ENCODE measurements at regions not wholly inside any gene's neighbourhood (a gene's known extent, or its start where the extent isn't known, plus 50 kb on each side); places are given as distances from the start of the nearest gene placed in this dataset.
"Not testable (repeated sequence)": the region's sequence is repeated elsewhere in the genome, so short reads cannot be mapped to it uniquely, and the experiment has no call there.

DNA sequence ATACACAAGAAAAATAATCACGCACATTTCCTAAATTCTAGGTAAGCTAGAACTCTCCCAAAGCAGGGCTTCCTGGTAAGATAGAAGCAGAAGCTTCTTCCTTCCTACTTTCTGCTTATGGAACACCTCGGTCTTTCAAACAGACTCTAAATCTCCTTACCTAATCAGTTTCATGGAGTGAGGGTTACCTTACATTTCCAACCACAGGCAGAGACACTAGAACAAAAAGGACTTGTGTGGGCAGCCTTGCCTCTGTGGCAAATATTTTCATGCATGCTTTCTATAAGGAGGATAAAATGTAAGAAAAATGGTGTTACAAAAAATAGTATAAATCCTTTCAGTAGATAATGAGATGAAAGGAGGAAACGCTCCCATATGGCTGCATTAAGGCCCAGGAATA lies 386.3 kb upstream of the SMIM30 start:
- H3F3A ChIP-seq (ENCODE audit: insufficient read depth, low read length) = no peaks in the 10 kb centered on the region
- H3K27ac ChIP-seq (ENCODE audit: low read length) = no peak overlapping the region
- no peaks in the 10 kb centered on the region for H3K4me1 ChIP-seq (ENCODE audit: low read length)
- H3K9me2 ChIP-seq (replicated peaks; ENCODE audit: insufficient read depth, low read length) = no peaks in the 10 kb centered on the region
- no peak overlapping the region for H2AFZ ChIP-seq (ENCODE audit: low read length)
- H3K4me3 ChIP-seq (ENCODE audit: low read length) = no peak overlapping the region
- H3K9ac ChIP-seq (ENCODE audit: low read length) = no peak overlapping the region
- no peaks in the 10 kb centered on the region for H3K79me2 ChIP-seq (ENCODE audit: low read length)
- H3K9me3 ChIP-seq (replicated peaks; ENCODE audit: insufficient read depth, low read length) = no peaks in the 10 kb centered on the region
- no peak for DNase-seq
- TF ChIP-seq EZH2phosphoT487 (IDR thresholded peaks at IDR 0.05; ENCODE audit: low read length) (no peak), EZH2 (optimal IDR thresholded peaks at IDR 0.05; ENCODE audit: low read depth, low read length) (no peak)
- TF ChIP-seq, protein P1, sequence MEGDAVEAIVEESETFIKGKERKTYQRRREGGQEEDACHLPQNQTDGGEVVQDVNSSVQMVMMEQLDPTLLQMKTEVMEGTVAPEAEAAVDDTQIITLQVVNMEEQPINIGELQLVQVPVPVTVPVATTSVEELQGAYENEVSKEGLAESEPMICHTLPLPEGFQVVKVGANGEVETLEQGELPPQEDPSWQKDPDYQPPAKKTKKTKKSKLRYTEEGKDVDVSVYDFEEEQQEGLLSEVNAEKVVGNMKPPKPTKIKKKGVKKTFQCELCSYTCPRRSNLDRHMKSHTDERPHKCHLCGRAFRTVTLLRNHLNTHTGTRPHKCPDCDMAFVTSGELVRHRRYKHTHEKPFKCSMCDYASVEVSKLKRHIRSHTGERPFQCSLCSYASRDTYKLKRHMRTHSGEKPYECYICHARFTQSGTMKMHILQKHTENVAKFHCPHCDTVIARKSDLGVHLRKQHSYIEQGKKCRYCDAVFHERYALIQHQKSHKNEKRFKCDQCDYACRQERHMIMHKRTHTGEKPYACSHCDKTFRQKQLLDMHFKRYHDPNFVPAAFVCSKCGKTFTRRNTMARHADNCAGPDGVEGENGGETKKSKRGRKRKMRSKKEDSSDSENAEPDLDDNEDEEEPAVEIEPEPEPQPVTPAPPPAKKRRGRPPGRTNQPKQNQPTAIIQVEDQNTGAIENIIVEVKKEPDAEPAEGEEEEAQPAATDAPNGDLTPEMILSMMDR (IDR thresholded peaks at IDR 0.05; ENCODE audit: low read length) = no peak
- H3K27me3 ChIP-seq (replicated peaks; ENCODE audit: insufficient read depth, low read length) = no peaks in the 10 kb centered on the region
- no peaks in the 10 kb centered on the region for H3K36me3 ChIP-seq (replicated peaks; ENCODE audit: insufficient read depth, low read length)
- no peaks in the 10 kb centered on the region for H4K20me1 ChIP-seq (ENCODE audit: insufficient read depth, low read length)
- H3K4me2 ChIP-seq (ENCODE audit: low read depth, low read length) = no peak overlapping the region

GRCh38 chr7:113504142-113504541 lies 385.8 kb upstream of the SMIM30 start:
- Histone ChIP-seq H4K20me1 (ENCODE audit: insufficient read depth, low read length) (no peaks in the 10 kb centered on the region), H3K27ac (ENCODE audit: low read length) (no peak overlapping the region), H3K4me2 (ENCODE audit: low read depth, low read length) (no peak overlapping the region), H2AFZ (ENCODE audit: low read length) (no peak overlapping the region), H3K4me1 (ENCODE audit: low read length) (no peaks in the 10 kb centered on the region), H3K9me3 (replicated peaks; ENCODE audit: insufficient read depth, low read length) (no peaks in the 10 kb centered on the region), H3K36me3 (replicated peaks; ENCODE audit: insufficient read depth, low read length) (no peaks in the 10 kb centered on the region), H3K9ac (ENCODE audit: low read length) (no peak overlapping the region), H3K9me2 (replicated peaks; ENCODE audit: insufficient read depth, low read length) (no peaks in the 10 kb centered on the region), H3K4me3 (ENCODE audit: low read length) (no peak overlapping the region), H3F3A (ENCODE audit: insufficient read depth, low read length) (no peaks in the 10 kb centered on the region), H3K79me2 (ENCODE audit: low read length) (no peaks in the 10 kb centered on the region), H3K27me3 (replicated peaks; ENCODE audit: insufficient read depth, low read length) (no peaks in the 10 kb centered on the region)
- TF ChIP-seq EZH2 (optimal IDR thresholded peaks at IDR 0.05; ENCODE audit: low read depth, low read length) (no peak), EZH2phosphoT487 (IDR thresholded peaks at IDR 0.05; ENCODE audit: low read length) (no peak)
- TF ChIP-seq, protein P1 (IDR thresholded peaks at IDR 0.05; ENCODE audit: low read length) = no peak
- no peak for DNase-seq

DNA sequence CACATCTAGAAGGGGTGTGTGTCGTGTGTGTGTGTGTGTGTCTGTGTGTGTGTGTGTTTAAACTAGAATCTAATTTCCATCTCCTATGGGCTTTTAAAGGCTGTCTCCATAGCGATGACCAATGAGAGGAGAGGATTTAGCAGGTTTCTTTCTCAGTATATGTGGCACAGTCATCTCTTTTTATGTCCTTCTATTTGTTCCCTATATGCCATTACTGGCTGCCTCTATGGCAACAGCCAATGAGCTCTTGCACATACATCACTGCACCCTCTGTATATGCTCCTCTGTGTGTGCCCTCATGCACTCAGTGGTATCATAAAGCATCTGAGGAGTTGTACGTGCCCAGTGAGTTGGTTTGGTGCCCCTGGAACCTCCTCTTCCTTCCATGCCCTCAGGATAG lies 378.2 kb upstream of the SMIM30 start:
- not testable (repeated sequence) for H3K79me2 ChIP-seq (ENCODE audit: low read length); H2AFZ ChIP-seq (ENCODE audit: low read length); DNase-seq; H3K4me2 ChIP-seq (ENCODE audit: low read depth, low read length); H3K9me3 ChIP-seq (replicated peaks; ENCODE audit: insufficient read depth, low read length); H3K27ac ChIP-seq (ENCODE audit: low read length); H3K27me3 ChIP-seq (replicated peaks; ENCODE audit: insufficient read depth, low read length); H3K9me2 ChIP-seq (replicated peaks; ENCODE audit: insufficient read depth, low read length); H4K20me1 ChIP-seq (ENCODE audit: insufficient read depth, low read length); H3K36me3 ChIP-seq (replicated peaks; ENCODE audit: insufficient read depth, low read length); H3K4me1 ChIP-seq (ENCODE audit: low read length); H3K4me3 ChIP-seq (ENCODE audit: low read length); H3K9ac ChIP-seq (ENCODE audit: low read length); H3F3A ChIP-seq (ENCODE audit: insufficient read depth, low read length)

- not testable (repeated sequence) for H3K4me3 ChIP-seq (ENCODE audit: low read length); H4K20me1 ChIP-seq (ENCODE audit: insufficient read depth, low read length); H3K4me1 ChIP-seq (ENCODE audit: low read length); H3K36me3 ChIP-seq (replicated peaks; ENCODE audit: insufficient read depth, low read length); H3K9me2 ChIP-seq (replicated peaks; ENCODE audit: insufficient read depth, low read length); H3K4me2 ChIP-seq (ENCODE audit: low read depth, low read length); H3K9ac ChIP-seq (ENCODE audit: low read length); H3K27ac ChIP-seq (ENCODE audit: low read length); H3K9me3 ChIP-seq (replicated peaks; ENCODE audit: insufficient read depth, low read length); H3K27me3 ChIP-seq (replicated peaks; ENCODE audit: insufficient read depth, low read length); H3F3A ChIP-seq (ENCODE audit: insufficient read depth, low read length); H3K79me2 ChIP-seq (ENCODE audit: low read length); H2AFZ ChIP-seq (ENCODE audit: low read length); DNase-seq
These were observed 376.6 kb upstream of the SMIM30 start for GRCh38 chr7:113494797-113495566.
